ENCODE measurements at regions not wholly inside any gene's neighbourhood (a gene's known extent, or its start where the extent isn't known, plus 50 kb on each side); places are given as distances from the start of the nearest gene placed in this dataset.

GRCh38 chr12:115632308-115632707 is 645.2 kb downstream of the MED13L start:
- intact Hi-C loops (cut with micrococcal nuclease), result loop anchor here (1.0 to 10.0 kb wide), 4 partner anchors 120 to 970 kb away; no protein-coding TSS in a partner anchor
- no TSS peak for BruUV-seq (replicated peaks)

GRCh38 chr12:115630136-115630535 is 647.4 kb downstream of the MED13L start:
- H3K4me2 ChIP-seq (ENCODE audit: low read length), result no peak overlapping the region
- intact Hi-C loops (cut with micrococcal nuclease), result loop anchor here (10.0 kb wide), 1 partner anchor 285 kb away; no protein-coding TSS in a partner anchor
- no peak for ATAC-seq
- no peaks in the 10 kb centered on the region for H3K36me3 ChIP-seq (ENCODE audit: low read depth, low read length)
- H3K4me3 ChIP-seq (ENCODE audit: low read length), result no peak overlapping the region
- no peak overlapping the region for H2AFZ ChIP-seq (ENCODE audit: low read length)
- no peak overlapping the region for H3K9ac ChIP-seq (ENCODE audit: low read length)
- TF ChIP-seq EZH2phosphoT487 (IDR thresholded peaks at IDR 0.05; ENCODE audit: borderline replicate concordance, low read length), result no peak
- no peak for TF ChIP-seq EZH2 (IDR thresholded peaks at IDR 0.05; ENCODE audit: low read length, unreplicated experiment)
- no peak for TF ChIP-seq CTCF (conservative IDR thresholded peaks at IDR 0.05; ENCODE audit: low read depth, low read length)
- H3K79me2 ChIP-seq (ENCODE audit: low read length), result no peaks in the 10 kb centered on the region
- peaks cover 6% of the 10 kb centered on the region; the same call in 1 of the 2 replicates for H3K9me3 ChIP-seq (ENCODE audit: low read length)
- no peak overlapping the region for H3K27ac ChIP-seq (ENCODE audit: low read length)
- H3K4me1 ChIP-seq (ENCODE audit: insufficient read depth, low read length), result no peaks in the 10 kb centered on the region
- H3F3A ChIP-seq (ENCODE audit: low read length, unreplicated experiment), result no peaks in the 10 kb centered on the region
- no peak for DNase-seq
- CTCF ChIA-PET, result no interaction called here
- no peaks in the 10 kb centered on the region for H4K20me1 ChIP-seq (ENCODE audit: low read length)
- H3K27me3 ChIP-seq (ENCODE audit: low read length), result no peaks in the 10 kb centered on the region
- BruUV-seq (replicated peaks), result no TSS peak
- H3K9me2 ChIP-seq (replicated peaks; ENCODE audit: low read length), result no peaks in the 10 kb centered on the region
- POLR2A ChIA-PET (ENCODE audit: unreplicated experiment), result no interaction called here

More at GRCh38 chr12:115632308-115632707, 645.2 kb downstream of the MED13L start:
- ATAC-seq (peak; percentile 55; the same call in 1 of the 2 replicates), DNase-seq (peak; percentile 67)
- Histone ChIP-seq H3K9me2 (replicated peaks; ENCODE audit: low read length) (no peaks in the 10 kb centered on the region), H3K27me3 (ENCODE audit: low read length) (no peaks in the 10 kb centered on the region), H3K4me3 (ENCODE audit: low read length) (no peak overlapping the region), H3K79me2 (ENCODE audit: low read length) (no peaks in the 10 kb centered on the region), H3K27ac (ENCODE audit: low read length) (no peak overlapping the region), H3K9ac (ENCODE audit: low read length) (no peak overlapping the region), H3K36me3 (ENCODE audit: low read depth, low read length) (no peaks in the 10 kb centered on the region), H3K4me2 (ENCODE audit: low read length) (no peak overlapping the region), H4K20me1 (ENCODE audit: low read length) (no peaks in the 10 kb centered on the region), H2AFZ (ENCODE audit: low read length) (no peak overlapping the region), H3F3A (ENCODE audit: low read length, unreplicated experiment) (no peaks in the 10 kb centered on the region), H3K4me1 (ENCODE audit: insufficient read depth, low read length) (no peaks in the 10 kb centered on the region), H3K9me3 (ENCODE audit: low read length) (peaks cover under 1% of the 10 kb centered on the region; the same call in 1 of the 2 replicates)
- POLR2A ChIA-PET (ENCODE audit: unreplicated experiment), result no interaction called here
- TF ChIP-seq EZH2phosphoT487 (IDR thresholded peaks at IDR 0.05; ENCODE audit: borderline replicate concordance, low read length) (no peak), CTCF (conservative IDR thresholded peaks at IDR 0.05; ENCODE audit: low read depth, low read length) (peak; percentile 78)
- CTCF ChIA-PET, result no interaction called here

- Histone ChIP-seq H4K20me1 (ENCODE audit: low read length) (no peaks in the 10 kb centered on the region), H3F3A (ENCODE audit: low read length, unreplicated experiment) (no peaks in the 10 kb centered on the region), H3K4me2 (ENCODE audit: low read length) (no peak overlapping the region), H3K4me1 (ENCODE audit: insufficient read depth, low read length) (no peaks in the 10 kb centered on the region), H2AFZ (ENCODE audit: low read length) (no peak overlapping the region), H3K4me3 (ENCODE audit: low read length) (no peak overlapping the region), H3K36me3 (ENCODE audit: low read depth, low read length) (no peaks in the 10 kb centered on the region), H3K9me3 (ENCODE audit: low read length) (peaks cover 6% of the 10 kb centered on the region; the same call in 1 of the 2 replicates), H3K9me2 (replicated peaks; ENCODE audit: low read length) (no peaks in the 10 kb centered on the region), H3K27me3 (ENCODE audit: low read length) (no peaks in the 10 kb centered on the region), H3K79me2 (ENCODE audit: low read length) (no peaks in the 10 kb centered on the region), H3K9ac (ENCODE audit: low read length) (no peak overlapping the region), H3K27ac (ENCODE audit: low read length) (no peak overlapping the region)
- ATAC-seq, result no peak
- BruUV-seq (replicated peaks), result no TSS peak
- DNase-seq, result no peak
- intact Hi-C loops (cut with micrococcal nuclease), result no loop called here
- POLR2A ChIA-PET (ENCODE audit: unreplicated experiment), result no interaction called here
- CTCF ChIA-PET, result no interaction called here
- TF ChIP-seq CTCF (conservative IDR thresholded peaks at IDR 0.05; ENCODE audit: low read depth, low read length) (no peak), EZH2phosphoT487 (IDR thresholded peaks at IDR 0.05; ENCODE audit: borderline replicate concordance, low read length) (no peak), EZH2 (IDR thresholded peaks at IDR 0.05; ENCODE audit: low read length, unreplicated experiment) (no peak)
These were observed 651.3 kb downstream of the MED13L start for GRCh38 chr12:115626210-115626609.
